Stimulated activated memory B cell treated with anti-CD40 and anti-IgM and Interleukin-4, amounts not matched to agents 10 μg/mL and 1 μg/mL and 100 μg/mL, for 72 hours (primary cell): ENCODE measurements at regions not wholly inside any gene's neighbourhood (a gene's known extent, or its start where the extent isn't known, plus 50 kb on each side); places are given as distances from the start of the nearest gene placed in this dataset.

Experiments used
- ATAC-seq: fragments of 150-1000 bp; cut with Tn5 transposase; 2 replicates; pipeline ENCODE4 v1.10.0; 2021
- H3K27ac Mint-ChIP-seq: one replicate; pipeline ENCODE4 v1.8.0; 2022; ENCODE audit warnings: mild to moderate bottlenecking, mixed read lengths
- H3K27me3 Mint-ChIP-seq: one replicate; pipeline ENCODE4 v1.8.0; 2022; ENCODE audit warnings: mixed read lengths
- H3K36me3 Mint-ChIP-seq: one replicate; pipeline ENCODE4 v1.8.0; 2022; ENCODE audit warnings: mixed read lengths
- H3K4me1 Mint-ChIP-seq: one replicate; pipeline ENCODE4 v1.8.0; 2022; ENCODE audit warnings: mixed read lengths
- H3K4me3 Mint-ChIP-seq: one replicate; pipeline ENCODE4 v1.8.0; 2022; ENCODE audit warnings: mild to moderate bottlenecking, moderate library complexity, mixed read lengths
- H3K9me3 Mint-ChIP-seq: one replicate; pipeline ENCODE4 v1.8.0; 2022; ENCODE audit warnings: mixed read lengths

DNA sequence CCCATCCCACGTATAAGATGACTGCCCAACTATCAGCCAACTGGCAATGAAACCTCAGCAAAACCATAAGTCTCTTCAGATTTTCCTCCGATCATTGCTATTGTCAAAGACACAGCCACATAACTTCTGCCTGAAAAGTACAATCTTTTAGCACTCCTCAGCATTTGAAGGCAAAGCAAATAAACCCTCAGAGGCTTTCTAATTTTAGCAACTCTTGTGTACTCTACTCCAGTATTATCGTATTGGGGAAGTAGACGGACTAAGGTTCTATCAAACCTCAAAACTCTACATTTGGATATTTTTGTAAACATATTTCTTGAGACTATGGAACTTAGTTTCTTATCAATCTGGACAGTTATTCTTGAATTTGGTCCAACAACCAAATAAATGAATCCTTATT is 1206.2 kb upstream of the NCAM2 start:
- no peak overlapping the region for H3K27ac Mint-ChIP-seq
- ATAC-seq = no peak
- no peaks in the 10 kb centered on the region for H3K36me3 Mint-ChIP-seq
- no peaks in the 10 kb centered on the region for H3K27me3 Mint-ChIP-seq
- no peak overlapping the region for H3K4me3 Mint-ChIP-seq
- no peaks in the 10 kb centered on the region for H3K4me1 Mint-ChIP-seq
- peaks cover 4% of the 10 kb centered on the region for H3K9me3 Mint-ChIP-seq

GRCh38 chr21:19807201-19807600 is 1191.0 kb upstream of the NCAM2 start:
- H3K36me3 Mint-ChIP-seq = no peaks in the 10 kb centered on the region
- H3K27ac Mint-ChIP-seq = no peak overlapping the region
- no peaks in the 10 kb centered on the region for H3K27me3 Mint-ChIP-seq
- H3K4me3 Mint-ChIP-seq = no peak overlapping the region
- no peaks in the 10 kb centered on the region for H3K4me1 Mint-ChIP-seq
- no peak for ATAC-seq
- H3K9me3 Mint-ChIP-seq = no peaks in the 10 kb centered on the region

- Mint-ChIP-seq H3K4me1 (no peaks in the 10 kb centered on the region), H3K36me3 (no peaks in the 10 kb centered on the region), H3K9me3 (peaks cover 6% of the 10 kb centered on the region), H3K27me3 (no peaks in the 10 kb centered on the region), H3K4me3 (no peak overlapping the region), H3K27ac (no peak overlapping the region)
- no peak for ATAC-seq
Measured at GRCh38 chr21:19810779-19811178, 1187.4 kb upstream of the NCAM2 start.

- Mint-ChIP-seq H3K27ac (no peak overlapping the region), H3K4me1 (no peaks in the 10 kb centered on the region), H3K27me3 (no peaks in the 10 kb centered on the region), H3K9me3 (peaks cover 9% of the 10 kb centered on the region), H3K36me3 (no peaks in the 10 kb centered on the region), H3K4me3 (no peak overlapping the region)
- ATAC-seq = no peak
Measured at GRCh38 chr21:19830446-19830845, 1167.8 kb upstream of the NCAM2 start.

DNA sequence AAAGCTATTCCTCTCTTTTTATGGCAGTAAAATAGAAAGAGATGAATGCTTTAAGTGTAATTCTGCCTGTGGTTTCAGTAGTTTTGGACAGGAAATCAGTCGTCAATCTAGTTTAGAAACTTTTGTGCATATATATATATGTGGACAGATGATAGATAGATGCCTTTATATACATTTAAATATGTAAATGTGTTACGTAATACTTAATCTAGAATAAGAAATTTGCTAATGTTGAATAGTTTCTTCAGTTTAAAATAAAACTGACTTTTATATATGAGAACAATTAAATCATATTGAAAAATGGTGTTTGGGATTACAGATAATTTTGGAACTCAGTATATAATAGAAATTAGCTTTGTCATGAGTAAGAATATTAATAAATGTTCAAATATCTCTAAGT is 1165.7 kb upstream of the NCAM2 start:
- no peak for ATAC-seq
- Mint-ChIP-seq H3K27ac (no peak overlapping the region), H3K9me3 (peaks cover 9% of the 10 kb centered on the region), H3K4me3 (no peak overlapping the region), H3K4me1 (no peaks in the 10 kb centered on the region), H3K27me3 (no peaks in the 10 kb centered on the region), H3K36me3 (no peaks in the 10 kb centered on the region)

DNA sequence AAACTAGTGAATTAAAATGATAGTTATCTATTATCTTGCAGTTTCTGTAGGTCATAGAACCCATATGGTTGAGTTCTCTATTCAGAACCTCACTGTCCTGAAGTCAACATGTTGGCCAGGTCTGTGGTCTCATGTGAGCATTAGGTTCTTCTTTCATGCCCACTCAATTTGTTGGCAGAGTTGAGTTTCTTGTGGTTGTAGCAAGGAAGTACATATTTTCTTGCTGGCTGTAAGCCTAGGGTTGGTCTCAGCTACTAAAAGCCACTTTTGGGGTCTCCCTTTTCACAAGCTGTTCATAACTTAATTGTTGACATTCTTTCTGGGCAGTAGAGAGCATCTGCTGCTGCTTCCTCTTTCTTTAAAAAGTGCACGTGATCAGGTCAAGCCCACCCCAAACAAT is 1165.1 kb upstream of the NCAM2 start:
- Mint-ChIP-seq H3K9me3 (peaks cover 6% of the 10 kb centered on the region), H3K27ac (no peak overlapping the region), H3K27me3 (no peaks in the 10 kb centered on the region), H3K4me3 (no peak overlapping the region), H3K36me3 (no peaks in the 10 kb centered on the region), H3K4me1 (no peaks in the 10 kb centered on the region)
- ATAC-seq = no peak

DNA sequence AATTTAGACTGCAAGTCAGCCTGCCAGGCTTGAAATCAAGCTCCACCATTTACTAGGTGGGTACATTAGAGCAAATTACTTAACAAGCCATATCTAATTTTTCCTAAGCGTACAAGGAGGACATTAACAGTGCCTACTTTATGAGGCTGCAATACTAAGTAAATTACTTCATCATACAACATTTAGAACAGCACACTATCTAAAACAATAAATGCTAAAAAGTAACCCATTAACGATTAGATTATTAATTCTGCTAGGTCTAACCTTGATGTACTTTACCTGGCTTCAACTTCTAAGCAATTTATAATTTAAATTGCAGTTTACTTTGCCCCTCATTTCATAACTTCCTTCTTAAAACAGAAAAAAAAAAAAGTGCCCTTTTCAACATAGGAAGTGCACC is 1155.6 kb upstream of the NCAM2 start:
- Mint-ChIP-seq H3K27me3 (no peaks in the 10 kb centered on the region), H3K36me3 (no peaks in the 10 kb centered on the region), H3K9me3 (peaks cover 4% of the 10 kb centered on the region), H3K4me1 (no peaks in the 10 kb centered on the region), H3K27ac (no peak overlapping the region), H3K4me3 (no peak overlapping the region)
- no peak for ATAC-seq

DNA sequence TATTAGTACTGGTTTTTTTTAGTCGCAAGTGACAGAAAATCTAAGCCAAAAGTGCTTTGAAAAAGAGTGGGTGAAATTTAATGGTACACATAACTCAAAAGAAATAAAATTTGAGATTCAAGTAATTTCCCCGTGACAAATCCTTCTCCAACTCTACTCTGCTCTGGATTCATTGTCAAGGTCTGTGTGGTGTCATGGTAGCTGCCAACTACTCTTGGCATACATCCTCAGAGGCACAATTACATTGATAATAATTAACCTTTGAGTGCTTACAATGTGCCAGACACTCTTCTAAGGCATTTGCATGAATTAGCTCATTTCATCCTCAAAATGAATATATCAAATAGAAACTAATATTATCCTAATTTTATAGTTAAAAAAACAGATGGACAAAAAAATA is 1153.9 kb upstream of the NCAM2 start:
- no peak overlapping the region for H3K27ac Mint-ChIP-seq
- no peak overlapping the region for H3K4me3 Mint-ChIP-seq
- H3K36me3 Mint-ChIP-seq = no peaks in the 10 kb centered on the region
- H3K9me3 Mint-ChIP-seq = no peaks in the 10 kb centered on the region
- ATAC-seq = no peak
- no peaks in the 10 kb centered on the region for H3K27me3 Mint-ChIP-seq
- no peaks in the 10 kb centered on the region for H3K4me1 Mint-ChIP-seq

GRCh38 chr21:19850157-19850556 is 1148.1 kb upstream of the NCAM2 start:
- Mint-ChIP-seq H3K9me3 (no peaks in the 10 kb centered on the region), H3K27me3 (no peaks in the 10 kb centered on the region), H3K4me3 (no peak overlapping the region), H3K36me3 (no peaks in the 10 kb centered on the region), H3K27ac (no peak overlapping the region), H3K4me1 (no peaks in the 10 kb centered on the region)
- ATAC-seq = no peak

DNA sequence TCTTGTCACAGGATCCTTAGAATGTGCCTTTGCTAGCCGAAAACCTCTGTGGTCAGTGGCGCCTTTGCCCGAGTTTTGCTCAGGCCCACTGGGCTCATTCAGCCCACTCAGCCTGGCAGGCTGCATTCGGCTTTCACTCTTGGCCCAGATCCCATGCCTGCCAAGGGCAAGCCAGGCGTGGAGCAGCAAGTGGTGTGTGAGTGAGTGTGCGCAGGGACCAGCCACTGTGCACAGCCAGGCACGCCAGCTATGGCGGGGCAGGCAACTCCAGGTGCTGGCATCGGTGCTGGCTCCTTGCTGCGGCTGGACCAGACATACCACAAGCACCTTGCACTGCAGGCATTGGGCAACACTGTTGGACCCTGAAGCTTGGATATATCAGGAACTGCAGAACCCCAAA is 1145.1 kb upstream of the NCAM2 start:
- H3K36me3 Mint-ChIP-seq = no peaks in the 10 kb centered on the region
- no peak overlapping the region for H3K4me3 Mint-ChIP-seq
- H3K27ac Mint-ChIP-seq = no peak overlapping the region
- ATAC-seq = peak; percentile 27
- peaks cover 3% of the 10 kb centered on the region for H3K9me3 Mint-ChIP-seq
- no peaks in the 10 kb centered on the region for H3K4me1 Mint-ChIP-seq
- no peaks in the 10 kb centered on the region for H3K27me3 Mint-ChIP-seq

DNA sequence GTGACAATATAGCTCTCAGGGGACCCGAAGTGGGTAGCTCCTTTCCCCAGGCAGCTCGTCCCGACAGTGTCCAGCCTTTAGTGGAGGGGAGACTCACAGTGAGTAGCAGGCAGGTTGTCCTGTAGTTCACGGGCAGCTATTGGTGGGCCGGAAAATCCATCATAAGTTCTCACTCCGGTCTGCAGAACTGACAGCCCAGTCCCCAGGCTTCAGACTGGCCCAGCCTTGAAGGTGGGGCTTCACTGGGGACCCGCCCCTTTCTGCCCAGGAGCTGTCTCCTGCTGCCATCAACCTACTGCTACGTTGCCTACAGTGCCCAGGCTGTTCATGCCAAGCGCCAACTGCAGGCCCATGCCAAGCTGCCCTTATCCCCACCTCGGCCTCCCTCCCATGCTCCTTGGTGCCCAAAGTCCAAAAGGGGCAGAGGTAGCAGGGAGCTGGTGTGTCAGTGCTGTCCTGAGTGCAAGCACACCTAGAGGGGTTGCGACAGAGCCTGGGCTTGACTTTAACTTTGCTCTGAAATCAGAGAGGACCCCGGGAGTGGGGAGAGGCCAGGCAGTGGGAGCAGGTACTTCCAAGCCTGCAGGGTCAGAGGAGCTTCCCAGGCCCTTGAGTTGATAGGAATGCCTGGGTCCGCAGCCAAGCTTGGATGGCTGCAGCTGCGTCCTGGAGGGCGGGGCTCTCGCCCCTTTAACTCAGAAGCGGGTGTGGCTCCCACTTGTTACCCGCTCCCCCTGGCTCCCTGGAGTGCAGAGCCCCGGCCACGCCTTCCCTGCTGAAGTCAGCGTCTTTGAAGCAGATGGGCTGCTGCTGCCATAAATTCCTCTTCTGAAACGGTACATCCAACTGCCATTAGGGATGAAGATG is 1144.3 kb upstream of the NCAM2 start:
- Mint-ChIP-seq H3K27me3 (no peaks in the 10 kb centered on the region), H3K36me3 (no peaks in the 10 kb centered on the region), H3K27ac (no peak overlapping the region), H3K4me3 (no peak overlapping the region), H3K9me3 (peaks cover 3% of the 10 kb centered on the region), H3K4me1 (no peaks in the 10 kb centered on the region)
- ATAC-seq = no peak

DNA sequence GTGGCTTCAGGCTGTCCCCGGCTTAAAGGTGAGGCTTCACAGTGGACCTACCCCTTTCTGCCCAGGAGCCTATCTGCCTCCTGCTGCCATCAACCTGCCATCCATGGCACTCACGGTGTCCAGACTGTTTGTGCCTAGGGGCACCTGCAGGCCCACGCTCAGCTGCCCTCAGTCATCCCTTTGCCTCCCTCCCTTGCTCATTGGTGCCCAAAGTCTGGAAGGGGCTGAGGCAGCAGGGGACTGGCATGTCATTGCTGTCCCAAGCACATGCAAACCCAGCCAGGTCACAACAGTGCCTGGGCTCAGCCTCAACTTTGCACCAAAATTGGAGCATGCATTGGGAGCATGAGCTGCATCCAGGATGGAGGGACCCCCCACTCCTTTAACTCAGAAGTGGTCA is 1142.7 kb upstream of the NCAM2 start:
- Mint-ChIP-seq H3K4me3 (no peak overlapping the region), H3K36me3 (no peaks in the 10 kb centered on the region), H3K9me3 (peaks cover 3% of the 10 kb centered on the region), H3K4me1 (no peaks in the 10 kb centered on the region), H3K27ac (no peak overlapping the region), H3K27me3 (no peaks in the 10 kb centered on the region)
- peak; percentile 44 for ATAC-seq

DNA sequence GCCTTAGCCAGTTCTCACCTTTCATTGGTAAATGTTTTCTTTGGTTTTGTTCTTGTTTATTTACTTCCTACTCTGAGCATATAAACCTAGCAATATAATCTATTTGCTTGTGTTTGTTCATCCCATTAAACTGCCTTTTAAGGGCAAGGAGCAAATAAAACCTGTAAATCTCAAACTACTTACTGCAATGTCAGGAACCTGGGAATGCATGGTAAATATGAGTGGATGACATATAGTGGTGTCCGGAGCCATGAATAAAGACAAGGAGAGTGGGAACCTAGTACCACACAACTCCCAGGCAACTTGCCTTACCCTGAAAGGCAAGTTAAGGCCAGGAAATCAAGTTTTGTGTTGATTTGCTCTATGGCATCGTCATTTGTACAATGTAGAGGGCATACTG is 1133.7 kb upstream of the NCAM2 start:
- H3K9me3 Mint-ChIP-seq = no peaks in the 10 kb centered on the region
- no peaks in the 10 kb centered on the region for H3K27me3 Mint-ChIP-seq
- no peak overlapping the region for H3K4me3 Mint-ChIP-seq
- H3K36me3 Mint-ChIP-seq = no peaks in the 10 kb centered on the region
- no peaks in the 10 kb centered on the region for H3K4me1 Mint-ChIP-seq
- ATAC-seq = no peak
- no peak overlapping the region for H3K27ac Mint-ChIP-seq

- H3K4me1 Mint-ChIP-seq = no peaks in the 10 kb centered on the region
- H3K36me3 Mint-ChIP-seq = no peaks in the 10 kb centered on the region
- H3K9me3 Mint-ChIP-seq = no peaks in the 10 kb centered on the region
- no peak for ATAC-seq
- H3K27me3 Mint-ChIP-seq = no peaks in the 10 kb centered on the region
- H3K4me3 Mint-ChIP-seq = no peak overlapping the region
- no peak overlapping the region for H3K27ac Mint-ChIP-seq
Measured at GRCh38 chr21:19870682-19871081, 1127.5 kb upstream of the NCAM2 start.

DNA sequence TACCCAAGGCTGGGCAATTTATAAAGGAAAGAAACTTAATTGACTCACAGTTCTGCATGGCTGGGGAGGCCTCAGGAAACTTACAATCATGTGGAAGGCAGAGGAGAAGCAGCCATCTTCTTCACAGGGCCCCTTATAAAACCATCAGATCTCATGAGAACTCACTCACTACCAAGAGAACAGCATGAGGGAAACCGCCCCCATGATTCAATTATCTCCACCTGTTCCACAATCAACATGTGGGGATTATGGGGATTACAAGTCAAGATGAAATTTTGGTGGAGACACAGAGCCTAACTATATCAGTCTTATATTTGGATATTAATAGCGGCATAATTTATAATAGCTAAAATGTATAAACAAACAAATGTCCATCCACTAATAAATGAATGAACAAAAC is 1123.7 kb upstream of the NCAM2 start:
- Mint-ChIP-seq H3K27me3 (no peaks in the 10 kb centered on the region), H3K4me3 (no peak overlapping the region), H3K4me1 (no peaks in the 10 kb centered on the region), H3K36me3 (no peaks in the 10 kb centered on the region), H3K9me3 (no peaks in the 10 kb centered on the region), H3K27ac (no peak overlapping the region)
- no peak for ATAC-seq

DNA sequence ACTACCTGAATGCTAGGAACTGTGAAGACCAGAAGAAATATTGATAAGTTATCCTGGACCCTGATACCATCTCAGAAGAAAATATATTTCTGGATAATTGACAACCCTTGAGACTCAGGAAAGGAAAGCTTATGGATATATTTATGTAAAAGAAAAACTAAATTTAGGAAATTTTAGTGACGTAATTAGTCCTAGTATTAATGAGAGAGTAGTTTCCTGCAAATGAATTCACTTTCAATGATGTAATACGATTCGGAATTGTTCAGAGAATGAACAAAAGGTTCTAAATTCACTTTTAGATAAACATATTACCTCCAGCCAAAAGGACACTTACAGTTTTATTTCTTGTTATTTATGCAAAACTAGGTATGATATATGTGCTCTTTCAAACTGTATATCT is 1120.1 kb upstream of the NCAM2 start:
- Mint-ChIP-seq H3K27ac (no peak overlapping the region), H3K27me3 (no peaks in the 10 kb centered on the region), H3K9me3 (peaks cover 3% of the 10 kb centered on the region), H3K4me1 (no peaks in the 10 kb centered on the region), H3K4me3 (no peak overlapping the region), H3K36me3 (no peaks in the 10 kb centered on the region)
- ATAC-seq = no peak
